Esophagus muscularis mucosa (tissue), 3 donors: ENCODE measurements at regions not wholly inside any gene's neighbourhood (a gene's known extent, or its start where the extent isn't known, plus 50 kb on each side); places are given as distances from the start of the nearest gene placed in this dataset.

Experiments used
- CTCF ChIP-seq, 3 experiments: fragments of 200-600 bp in 2 of 3; fragments of 450-650 bp in 1 of 3; sonication (generic) in 2 of 3; IDR thresholded peaks; one replicate each; pipeline ENCODE4 v1.5.1; 2017 to 2019; ENCODE audit warnings: antibody characterized with exemption in 3 of 3, mild to moderate bottlenecking in 2 of 3, moderate library complexity in 1 of 3
- POLR2AphosphoS5 ChIP-seq, 2 donors: sonication (generic); formaldehyde crosslinking; IDR thresholded peaks; one replicate each; pipeline ENCODE4 v1.6.1; 2017; ENCODE audit warnings: antibody characterized with exemption in 2 of 2

GRCh38 chr2:156647377-156648010 is 211.3 kb downstream of the GPD2 start:
- TF ChIP-seq CTCF (IDR thresholded peaks at IDR 0.05) (no peak), POLR2AphosphoS5 (IDR thresholded peaks at IDR 0.05) (no peak)
